Activated CD4-positive, alpha-beta T cell treated with anti-CD3 and anti-CD28 coated beads for 24 hours (primary cell): ENCODE measurements at regions not wholly inside any gene's neighbourhood (a gene's known extent, or its start where the extent isn't known, plus 50 kb on each side); places are given as distances from the start of the nearest gene placed in this dataset.
A peak's percentile ranks its signal among the peaks of the same experiment; 100 is the strongest.
"Not testable (repeated sequence)": the region's sequence is repeated elsewhere in the genome, so short reads cannot be mapped to it uniquely, and the experiment has no call there.

Experiments used
- DNase-seq, 2 donors: peaks; one replicate each; pipeline ENCODE4 v3.0.0-alpha.2; 2020; ENCODE audit warnings: low read depth in 2 of 2

- no peak for DNase-seq
Observed at GRCh38 chr4:12701384-12701783, 782.8 kb downstream of the RAB28 start.

GRCh38 chr4:12697970-12698369, 786.2 kb downstream of the RAB28 start:
- DNase-seq: no peak

- DNase-seq: no peak
Observed at GRCh38 chr4:12692815-12693214, 791.3 kb downstream of the RAB28 start.

GRCh38 chr4:12691168-12691567, 793.0 kb downstream of the RAB28 start:
- no peak for DNase-seq

- DNase-seq: no peak
Observed at GRCh38 chr4:12689457-12689856, 794.7 kb downstream of the RAB28 start.

- no peak for DNase-seq
Observed at GRCh38 chr4:12679217-12679616, 804.9 kb downstream of the RAB28 start.

- no peak for DNase-seq
Observed at GRCh38 chr4:12674184-12674583, 810.0 kb downstream of the RAB28 start.

- no peak for DNase-seq
Observed at GRCh38 chr4:12672303-12672702, 811.8 kb downstream of the RAB28 start.

- no peak for DNase-seq
Observed at GRCh38 chr4:12658146-12658545, 826.0 kb downstream of the RAB28 start.

- DNase-seq: no peak
Observed at GRCh38 chr4:12651876-12652275, 832.3 kb downstream of the RAB28 start.

- DNase-seq: no peak
Observed at GRCh38 chr4:12645732-12646131, 838.4 kb downstream of the RAB28 start.

GRCh38 chr4:12644261-12644660, 839.9 kb downstream of the RAB28 start:
- no peak for DNase-seq

GRCh38 chr4:12636191-12636590, 847.9 kb downstream of the RAB28 start:
- no peak for DNase-seq

GRCh38 chr4:12635629-12636028, 848.5 kb downstream of the RAB28 start:
- no peak for DNase-seq

- peak; percentile 53 to 74 for DNase-seq
Observed at GRCh38 chr4:12633053-12633651, 851.0 kb downstream of the RAB28 start.

- DNase-seq: no peak
Observed at GRCh38 chr4:12615822-12616221, 868.3 kb downstream of the RAB28 start.

GRCh38 chr4:12612876-12613275, 871.3 kb downstream of the RAB28 start:
- no peak for DNase-seq

- not testable (repeated sequence) for DNase-seq
Observed at GRCh38 chr4:12609212-12609875, 874.8 kb downstream of the RAB28 start.

- DNase-seq: no peak
Observed at GRCh38 chr4:12595986-12596385, 888.2 kb downstream of the RAB28 start.

GRCh38 chr4:12595489-12595888, 888.7 kb downstream of the RAB28 start:
- DNase-seq: no peak

- DNase-seq: no peak
Observed at GRCh38 chr4:12588582-12588981, 895.6 kb downstream of the RAB28 start.

- no peak for DNase-seq
Observed at GRCh38 chr4:12586242-12587006, 897.7 kb downstream of the RAB28 start.
